ENCODE measurements at regions not wholly inside any gene's neighbourhood (a gene's known extent, or its start where the extent isn't known, plus 50 kb on each side); places are given as distances from the start of the nearest gene placed in this dataset.

DNA sequence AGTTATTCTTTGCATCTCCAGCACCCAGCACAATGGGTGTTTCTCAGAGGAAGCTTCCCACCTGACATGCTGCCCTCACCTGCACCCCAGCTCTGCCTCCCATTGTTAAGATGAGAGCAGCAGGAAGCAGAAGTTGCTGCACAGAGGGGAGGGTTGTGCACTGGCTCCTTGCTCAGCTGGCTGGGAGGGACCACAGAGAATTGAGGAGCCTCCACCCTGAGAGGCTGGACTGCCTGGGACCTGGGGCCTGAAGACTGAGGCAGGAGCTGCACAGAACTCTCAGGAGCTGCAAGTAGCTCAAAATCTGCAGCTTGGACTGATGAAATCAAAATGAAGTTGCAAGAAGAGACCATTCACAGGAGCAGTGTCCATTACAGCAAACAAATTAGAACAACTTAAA lies 222.3 kb upstream of the LINGO1 start:
- Histone ChIP-seq H3K36me3 (ENCODE audit: control insufficient read depth, insufficient read depth, low read length) (no peaks in the 10 kb centered on the region), H3K4me3 (replicated peaks in 1 of 4; ENCODE audit: control extremely low read depth in 1 of 4, insufficient read depth in 1 of 4, low read depth in 3 of 4, low read length in 4 of 4) (no peak overlapping the region), H2AFZ (ENCODE audit: low read length) (no peak overlapping the region), H3K9me3 (ENCODE audit: control insufficient read depth, insufficient read depth, low read depth, low read length) (no peaks in the 10 kb centered on the region), H3K9ac (ENCODE audit: insufficient read depth, low read length) (no peak overlapping the region), H3K4me1 (ENCODE audit: control insufficient read depth, extremely low read depth, insufficient read depth, low read length) (no peaks in the 10 kb centered on the region), H4K20me1 (ENCODE audit: control insufficient read depth, extremely low read depth, insufficient read depth, low read length) (no peaks in the 10 kb centered on the region), H3K4me2 (ENCODE audit: extremely low read depth, insufficient read depth, low read length) (no peak overlapping the region), H3K27me3 (ENCODE audit: control insufficient read depth, insufficient read depth, low read length) (peaks cover 6% of the 10 kb centered on the region), H3K27ac (ENCODE audit: insufficient read depth, low read length) (no peak overlapping the region), H3K79me2 (ENCODE audit: control insufficient read depth, insufficient read depth, low read length) (no peaks in the 10 kb centered on the region)
- no peak for DNase-seq (ENCODE audit: low read depth in 2 of 2)
- TF ChIP-seq CTCF (conservative IDR thresholded peaks at IDR 0.05 in 1 of 2, IDR thresholded peaks at IDR 0.05 in 1 of 2; ENCODE audit: low read depth in 1 of 2, low read length in 2 of 2): no peak
- no peak for TF ChIP-seq EZH2 (IDR thresholded peaks at IDR 0.05; ENCODE audit: low read length, missing control alignments)

GRCh38 chr15:77853910-77854309 lies 221.2 kb upstream of the LINGO1 start:
- Histone ChIP-seq H4K20me1 (ENCODE audit: control insufficient read depth, extremely low read depth, insufficient read depth, low read length) (no peaks in the 10 kb centered on the region), H2AFZ (ENCODE audit: low read length) (no peak overlapping the region), H3K4me2 (ENCODE audit: extremely low read depth, insufficient read depth, low read length) (no peak overlapping the region), H3K27me3 (ENCODE audit: control insufficient read depth, insufficient read depth, low read length) (peaks cover 6% of the 10 kb centered on the region), H3K27ac (ENCODE audit: insufficient read depth, low read length) (no peak overlapping the region), H3K4me1 (ENCODE audit: control insufficient read depth, extremely low read depth, insufficient read depth, low read length) (no peaks in the 10 kb centered on the region), H3K4me3 (replicated peaks in 1 of 4; ENCODE audit: control extremely low read depth in 1 of 4, insufficient read depth in 1 of 4, low read depth in 3 of 4, low read length in 4 of 4) (no peak overlapping the region), H3K36me3 (ENCODE audit: control insufficient read depth, insufficient read depth, low read length) (no peaks in the 10 kb centered on the region), H3K9me3 (ENCODE audit: control insufficient read depth, insufficient read depth, low read depth, low read length) (no peaks in the 10 kb centered on the region), H3K79me2 (ENCODE audit: control insufficient read depth, insufficient read depth, low read length) (no peaks in the 10 kb centered on the region), H3K9ac (ENCODE audit: insufficient read depth, low read length) (no peak overlapping the region)
- TF ChIP-seq EZH2 (IDR thresholded peaks at IDR 0.05; ENCODE audit: low read length, missing control alignments) (no peak), CTCF (conservative IDR thresholded peaks at IDR 0.05 in 1 of 2, IDR thresholded peaks at IDR 0.05 in 1 of 2; ENCODE audit: low read depth in 1 of 2, low read length in 2 of 2) (no peak)
- DNase-seq (ENCODE audit: low read depth in 2 of 2): no peak

GRCh38 chr15:77853008-77853328 lies 220.3 kb upstream of the LINGO1 start:
- no peaks in the 10 kb centered on the region for H3K4me1 ChIP-seq (ENCODE audit: control insufficient read depth, extremely low read depth, insufficient read depth, low read length)
- H3K9ac ChIP-seq (ENCODE audit: insufficient read depth, low read length): no peak overlapping the region
- no peak overlapping the region for H3K4me2 ChIP-seq (ENCODE audit: extremely low read depth, insufficient read depth, low read length)
- H3K36me3 ChIP-seq (ENCODE audit: control insufficient read depth, insufficient read depth, low read length): no peaks in the 10 kb centered on the region
- TF ChIP-seq CTCF (conservative IDR thresholded peaks at IDR 0.05 in 1 of 2, IDR thresholded peaks at IDR 0.05 in 1 of 2; ENCODE audit: low read depth in 1 of 2, low read length in 2 of 2) (no peak), EZH2 (IDR thresholded peaks at IDR 0.05; ENCODE audit: low read length, missing control alignments) (no peak)
- H2AFZ ChIP-seq (ENCODE audit: low read length): no peak overlapping the region
- H4K20me1 ChIP-seq (ENCODE audit: control insufficient read depth, extremely low read depth, insufficient read depth, low read length): no peaks in the 10 kb centered on the region
- H3K9me3 ChIP-seq (ENCODE audit: control insufficient read depth, insufficient read depth, low read depth, low read length): no peaks in the 10 kb centered on the region
- no peak overlapping the region for H3K4me3 ChIP-seq (replicated peaks in 1 of 4; ENCODE audit: control extremely low read depth in 1 of 4, insufficient read depth in 1 of 4, low read depth in 3 of 4, low read length in 4 of 4)
- no peak overlapping the region for H3K27ac ChIP-seq (ENCODE audit: insufficient read depth, low read length)
- H3K27me3 ChIP-seq (ENCODE audit: control insufficient read depth, insufficient read depth, low read length): peaks cover 6% of the 10 kb centered on the region
- no peak for DNase-seq (ENCODE audit: low read depth in 2 of 2)
- no peaks in the 10 kb centered on the region for H3K79me2 ChIP-seq (ENCODE audit: control insufficient read depth, insufficient read depth, low read length)
